ENCODE measurements at regions not wholly inside any gene's neighbourhood (a gene's known extent, or its start where the extent isn't known, plus 50 kb on each side); places are given as distances from the start of the nearest gene placed in this dataset.
"Not testable (repeated sequence)": the region's sequence is repeated elsewhere in the genome, so short reads cannot be mapped to it uniquely, and the experiment has no call there.

- peak; percentile 62 to 83 (median 69) for DNase-seq
Measured at GRCh38 chr15:38817427-38818156, 253.0 kb upstream of the RASGRP1 start.

GRCh38 chr15:38818157-38818790 lies 253.7 kb upstream of the RASGRP1 start:
- no peak for DNase-seq

GRCh38 chr15:38819387-38819950 lies 254.9 kb upstream of the RASGRP1 start:
- DNase-seq = no peak

GRCh38 chr15:38823263-38823662 lies 258.6 kb upstream of the RASGRP1 start:
- no peak for DNase-seq

GRCh38 chr15:38824719-38825118 lies 260.1 kb upstream of the RASGRP1 start:
- DNase-seq = no peak

GRCh38 chr15:38826880-38827279 lies 262.3 kb upstream of the RASGRP1 start:
- DNase-seq = no peak

GRCh38 chr15:38828031-38828532 lies 263.5 kb upstream of the RASGRP1 start:
- no peak for DNase-seq

GRCh38 chr15:38829086-38829485 lies 264.5 kb upstream of the RASGRP1 start:
- DNase-seq = no peak

GRCh38 chr15:38842226-38842625 lies 277.6 kb upstream of the RASGRP1 start:
- no peak for DNase-seq

GRCh38 chr15:38843051-38843501 lies 278.5 kb upstream of the RASGRP1 start:
- DNase-seq = no peak

GRCh38 chr15:38843736-38844590 lies 279.3 kb upstream of the RASGRP1 start:
- peak in 2 of 4 experiments; percentile 12 to 49 for DNase-seq

- DNase-seq = no peak
Measured at GRCh38 chr15:38844736-38845135, 280.1 kb upstream of the RASGRP1 start.

GRCh38 chr15:38846346-38846745 lies 281.7 kb upstream of the RASGRP1 start:
- no peak for DNase-seq

GRCh38 chr15:38847666-38848065 lies 283.1 kb upstream of the RASGRP1 start:
- DNase-seq = no peak

- DNase-seq = no peak
Measured at GRCh38 chr15:38849046-38849445, 284.4 kb upstream of the RASGRP1 start.

GRCh38 chr15:38852188-38852587 lies 287.6 kb upstream of the RASGRP1 start:
- not testable (repeated sequence) for DNase-seq

- peak in 3 of 4 experiments; percentile 7 to 35 (median 28) for DNase-seq
Measured at GRCh38 chr15:38853608-38854007, 289.0 kb upstream of the RASGRP1 start.

- DNase-seq = no peak
Measured at GRCh38 chr15:38854506-38854905, 289.9 kb upstream of the RASGRP1 start.

- no peak for DNase-seq
Measured at GRCh38 chr15:38857814-38858213, 293.2 kb upstream of the RASGRP1 start.

- DNase-seq = no peak
Measured at GRCh38 chr15:38859574-38859973, 295.0 kb upstream of the RASGRP1 start.

GRCh38 chr15:38860253-38860652 lies 295.6 kb upstream of the RASGRP1 start:
- DNase-seq = peak; percentile 36 to 77 (median 62)

- no peak for DNase-seq
Measured at GRCh38 chr15:38860674-38861073, 296.1 kb upstream of the RASGRP1 start.

- DNase-seq = no peak
Measured at GRCh38 chr15:38861108-38861507, 296.5 kb upstream of the RASGRP1 start.

Measured in suppressor macrophage (primary cell).